Tibial artery (tissue), 4 donors: ENCODE measurements at regions not wholly inside any gene's neighbourhood (a gene's known extent, or its start where the extent isn't known, plus 50 kb on each side); places are given as distances from the start of the nearest gene placed in this dataset.
"Not testable (repeated sequence)": the region's sequence is repeated elsewhere in the genome, so short reads cannot be mapped to it uniquely, and the experiment has no call there.

Experiments
- DNase-seq, 2 donors: peaks; one replicate each; pipeline ENCODE4 v3.0.0-alpha.2; 2019
- H3K27ac ChIP-seq, 2 donors: fragments of 200-600 bp; sonication (generic) in 1 of 2; 1 replicate in 1 of 2; 2 replicates in 1 of 2; pipeline ENCODE4 v1.5.1; 2018 to 2019; ENCODE audit warnings: mild to moderate bottlenecking in 1 of 2
- H3K27me3 ChIP-seq, 2 donors: fragments of 200-600 bp; sonication (generic) in 1 of 2; one replicate each; pipeline versions ENCODE4 v1.5.1 to v1.6.0; 2016 to 2019
- H3K36me3 ChIP-seq, 3 donors: fragments of 200-600 bp; sonication (generic) in 2 of 3; one replicate each; pipeline ENCODE4 v1.5.1; 2016 to 2019; ENCODE audit warnings: mild to moderate bottlenecking in 2 of 3
- H3K4me1 ChIP-seq, 4 donors: fragments of 200-600 bp; sonication (generic) in 2 of 4; 1 replicate in 3 of 4; 2 replicates in 1 of 4; pipeline ENCODE4 v1.5.1; 2016 to 2019
- H3K4me3 ChIP-seq, 2 donors: fragments of 200-600 bp; sonication (generic) in 1 of 2; 1 replicate in 1 of 2; 2 replicates in 1 of 2; pipeline ENCODE4 v1.5.1; 2018 to 2019; ENCODE audit warnings: mild to moderate bottlenecking in 2 of 2
- H3K9me3 ChIP-seq, 3 donors: fragments of 200-600 bp; sonication (generic) in 1 of 3; one replicate each; pipeline ENCODE4 v1.5.1; 2016 to 2019
- intact Hi-C: fragments of 100-400 bp; cut with DNase I; formaldehyde crosslinking; loops from one replicate; pipeline ENCODE4 v1.15.0; 2023; ENCODE audit warnings: low total_unique reads
- TF ChIP-seq, protein P1 (sequence below), 2 experiments: fragments of 200-600 bp in 1 of 2; fragments of 450-650 bp in 1 of 2; IDR thresholded peaks; one replicate each; pipeline ENCODE4 v1.5.1; 2017 to 2019; ENCODE audit warnings: antibody characterized with exemption in 2 of 2, mild to moderate bottlenecking in 1 of 2, moderate library complexity in 1 of 2

DNA sequence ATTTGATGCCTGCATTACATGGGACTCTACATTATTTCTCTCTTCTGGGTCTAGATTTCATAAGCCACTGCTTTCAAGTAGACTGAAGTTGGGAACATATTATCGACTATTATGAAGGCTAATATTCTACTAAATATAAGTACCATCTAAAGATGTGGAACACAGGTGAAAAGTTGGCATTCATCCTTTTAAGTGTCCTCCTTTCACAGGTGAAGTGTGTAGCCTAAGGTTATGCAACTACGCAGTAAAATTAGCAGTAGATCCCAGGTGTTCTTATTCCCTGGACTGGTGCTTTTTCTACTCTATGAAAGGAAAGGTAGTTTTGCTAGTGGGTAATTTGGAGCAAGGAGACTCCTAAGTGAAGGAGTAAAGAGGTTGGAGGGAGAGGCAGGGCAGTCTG lies 88.2 kb upstream of the DPP10 start:
- TF ChIP-seq, protein P1, sequence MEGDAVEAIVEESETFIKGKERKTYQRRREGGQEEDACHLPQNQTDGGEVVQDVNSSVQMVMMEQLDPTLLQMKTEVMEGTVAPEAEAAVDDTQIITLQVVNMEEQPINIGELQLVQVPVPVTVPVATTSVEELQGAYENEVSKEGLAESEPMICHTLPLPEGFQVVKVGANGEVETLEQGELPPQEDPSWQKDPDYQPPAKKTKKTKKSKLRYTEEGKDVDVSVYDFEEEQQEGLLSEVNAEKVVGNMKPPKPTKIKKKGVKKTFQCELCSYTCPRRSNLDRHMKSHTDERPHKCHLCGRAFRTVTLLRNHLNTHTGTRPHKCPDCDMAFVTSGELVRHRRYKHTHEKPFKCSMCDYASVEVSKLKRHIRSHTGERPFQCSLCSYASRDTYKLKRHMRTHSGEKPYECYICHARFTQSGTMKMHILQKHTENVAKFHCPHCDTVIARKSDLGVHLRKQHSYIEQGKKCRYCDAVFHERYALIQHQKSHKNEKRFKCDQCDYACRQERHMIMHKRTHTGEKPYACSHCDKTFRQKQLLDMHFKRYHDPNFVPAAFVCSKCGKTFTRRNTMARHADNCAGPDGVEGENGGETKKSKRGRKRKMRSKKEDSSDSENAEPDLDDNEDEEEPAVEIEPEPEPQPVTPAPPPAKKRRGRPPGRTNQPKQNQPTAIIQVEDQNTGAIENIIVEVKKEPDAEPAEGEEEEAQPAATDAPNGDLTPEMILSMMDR (IDR thresholded peaks at IDR 0.05), result no peak
- Histone ChIP-seq H3K4me1 (no peaks in the 10 kb centered on the region), H3K36me3 (no peaks in the 10 kb centered on the region), H3K27ac (no peak overlapping the region), H3K27me3 (no peaks in the 10 kb centered on the region), H3K4me3 (no peak overlapping the region), H3K9me3 (no peaks in the 10 kb centered on the region)
- no peak for DNase-seq
- intact Hi-C loops, result no loop called here

DNA sequence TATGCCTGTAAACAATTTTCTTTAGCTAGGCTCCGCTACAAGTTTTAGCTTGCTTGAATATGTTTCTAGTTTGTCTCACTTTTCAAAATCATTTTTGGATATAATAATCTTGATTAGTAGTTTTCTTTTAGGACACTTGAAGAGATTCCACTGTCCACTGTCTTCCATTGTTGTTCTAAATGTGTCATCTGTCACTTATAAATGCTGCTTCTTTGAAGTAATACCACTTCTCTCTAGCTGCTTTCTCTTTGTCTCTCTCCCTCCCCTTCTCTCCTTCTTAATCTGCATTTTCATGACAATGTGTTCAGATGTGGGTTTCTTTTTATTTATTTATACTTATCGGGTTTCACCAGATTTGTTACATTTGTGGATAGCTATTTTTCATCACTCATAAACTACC lies 73.7 kb upstream of the DPP10 start:
- no peaks in the 10 kb centered on the region for H3K36me3 ChIP-seq
- intact Hi-C loops, result no loop called here
- H3K9me3 ChIP-seq, result peaks cover 0 to 16% (median 11%) of the 10 kb centered on the region in 3 donors
- no peaks in the 10 kb centered on the region for H3K4me1 ChIP-seq
- no peak for DNase-seq
- H3K27me3 ChIP-seq, result no peaks in the 10 kb centered on the region
- H3K27ac ChIP-seq, result no peak overlapping the region
- TF ChIP-seq, protein P1 (IDR thresholded peaks at IDR 0.05), result no peak
- no peak overlapping the region for H3K4me3 ChIP-seq

DNA sequence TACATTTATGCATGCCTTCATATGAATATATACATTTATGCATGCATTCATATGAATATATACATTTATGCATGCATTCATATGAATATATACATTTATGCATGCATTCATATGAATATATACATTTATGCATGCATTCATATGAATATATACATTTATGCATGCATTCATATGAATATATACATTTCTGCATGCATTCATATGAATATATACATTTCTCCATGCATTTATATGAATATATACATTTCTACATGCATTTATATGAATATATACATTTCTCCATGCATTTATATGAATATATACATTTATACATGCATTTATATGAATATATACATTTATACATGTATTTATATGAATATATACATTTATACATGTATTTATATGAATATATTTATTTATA lies 70.7 kb upstream of the DPP10 start:
- H3K36me3 ChIP-seq, H3K27me3 ChIP-seq, intact Hi-C loops, H3K4me1 ChIP-seq, H3K27ac ChIP-seq, H3K4me3 ChIP-seq, DNase-seq: not testable (repeated sequence)
- H3K9me3 ChIP-seq, result peaks cover 0 to 16% (median 11%) of the 10 kb centered on the region in 3 donors

DNA sequence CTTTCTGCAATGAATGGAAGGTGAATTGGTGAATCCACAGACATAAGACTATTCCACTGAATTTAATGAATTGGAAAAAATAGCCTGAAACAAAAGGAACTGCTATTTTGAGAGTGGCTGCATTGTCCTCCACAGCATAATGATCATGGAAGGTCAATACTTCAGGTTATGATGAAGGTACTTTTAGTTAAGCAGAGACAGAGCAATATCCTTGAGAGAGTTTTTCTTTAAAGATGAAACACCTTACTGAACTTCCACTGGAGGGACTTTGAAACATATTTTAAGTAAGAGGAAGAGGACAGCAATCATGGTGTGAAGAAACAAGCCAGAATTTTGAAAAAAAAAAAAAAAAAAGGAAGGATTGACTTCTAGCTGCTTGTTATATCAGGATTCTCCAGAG lies 68.8 kb upstream of the DPP10 start:
- intact Hi-C loops, result no loop called here
- H3K4me1 ChIP-seq, result no peaks in the 10 kb centered on the region
- no peak for DNase-seq
- no peak overlapping the region for H3K27ac ChIP-seq
- no peaks in the 10 kb centered on the region for H3K27me3 ChIP-seq
- TF ChIP-seq, protein P1 (IDR thresholded peaks at IDR 0.05), result no peak
- H3K36me3 ChIP-seq, result no peaks in the 10 kb centered on the region
- H3K4me3 ChIP-seq, result no peak overlapping the region
- H3K9me3 ChIP-seq, result peaks cover 0 to 8% (median 7%) of the 10 kb centered on the region in 3 donors

DNA sequence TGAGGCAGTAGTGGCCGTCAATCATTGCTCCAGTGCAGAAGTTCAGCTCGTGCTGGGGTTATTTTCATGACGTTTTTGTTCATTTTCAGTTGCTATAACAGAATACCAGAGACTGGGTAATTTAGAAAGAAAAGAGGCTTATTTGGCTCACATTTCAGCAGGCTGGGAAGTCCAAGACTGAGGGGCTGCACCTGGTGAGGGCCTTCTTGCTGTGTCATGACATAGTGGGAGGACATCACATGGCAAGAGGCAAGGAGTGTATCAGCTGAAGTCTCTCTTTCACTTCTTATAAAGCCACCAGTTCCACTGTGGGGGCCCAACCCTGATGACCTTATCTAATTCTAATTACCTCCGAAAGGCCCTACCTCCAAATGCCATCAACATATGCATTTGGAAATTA lies 58.0 kb upstream of the DPP10 start:
- no peak for DNase-seq
- no peaks in the 10 kb centered on the region for H3K4me1 ChIP-seq
- TF ChIP-seq, protein P1 (IDR thresholded peaks at IDR 0.05), result no peak
- H3K9me3 ChIP-seq, result no peaks in the 10 kb centered on the region
- no peaks in the 10 kb centered on the region for H3K36me3 ChIP-seq
- no peaks in the 10 kb centered on the region for H3K27me3 ChIP-seq
- H3K4me3 ChIP-seq, result no peak overlapping the region
- intact Hi-C loops, result no loop called here
- no peak overlapping the region for H3K27ac ChIP-seq

DNA sequence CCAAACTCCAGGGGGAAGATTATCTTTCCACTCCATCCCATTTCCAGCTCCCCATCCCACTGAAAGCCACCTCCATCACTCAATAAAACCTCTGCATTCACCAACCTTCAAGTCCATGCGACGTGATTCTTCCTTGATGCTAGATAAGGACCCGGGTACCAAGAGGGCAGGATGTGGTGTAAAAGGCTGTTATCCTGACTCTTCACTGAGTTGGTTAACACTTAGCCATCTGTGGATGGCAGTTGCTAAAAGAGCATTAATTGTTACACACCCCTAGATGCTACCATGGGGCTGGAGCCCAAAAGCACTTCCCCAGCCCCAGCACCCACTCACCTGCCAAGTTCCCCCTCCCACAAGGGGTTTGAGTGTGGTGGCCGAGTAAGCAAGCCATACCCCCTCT lies 53.4 kb upstream of the DPP10 start:
- no peaks in the 10 kb centered on the region for H3K36me3 ChIP-seq
- H3K4me3 ChIP-seq, result no peak overlapping the region
- TF ChIP-seq, protein P1 (IDR thresholded peaks at IDR 0.05), result no peak
- H3K4me1 ChIP-seq, result no peaks in the 10 kb centered on the region
- H3K27ac ChIP-seq, result no peak overlapping the region
- no peak for DNase-seq
- no peaks in the 10 kb centered on the region for H3K27me3 ChIP-seq
- intact Hi-C loops, result no loop called here
- H3K9me3 ChIP-seq, result no peaks in the 10 kb centered on the region
